Activated CD4-positive, alpha-beta T cell treated with anti-CD3 and anti-CD28 coated beads for 36 hours (primary cell): ENCODE measurements at regions not wholly inside any gene's neighbourhood (a gene's known extent, or its start where the extent isn't known, plus 50 kb on each side); places are given as distances from the start of the nearest gene placed in this dataset.

Experiments used
- ATAC-seq: fragments of 200-7000 bp; cut with Tn5 transposase; one replicate; pipeline ENCODE4 v1.10.0; 2021; ENCODE audit warnings: mild to moderate bottlenecking, moderate library complexity
- CTCF ChIA-PET: fragments of 350-600 bp; sonication (Branson Sonifier 250); formaldehyde crosslinking; loops from one replicate; lab custom pipeline; 2021; ENCODE audit warnings: antibody characterized with exemption; lab: Charles Lee
- POLR2A ChIA-PET: fragments of 350-600 bp; sonication (Branson Sonifier 250); formaldehyde crosslinking; loops from one replicate; lab custom pipeline; 2021; ENCODE audit warnings: antibody characterized with exemption, inconsistent platforms; lab: Charles Lee
- DNase-seq: peaks from one replicate; pipeline ENCODE4 v3.0.0-alpha.2; 2020
- H3K27ac Mint-ChIP-seq: one replicate; pipeline ENCODE4 v1.8.0; 2021; ENCODE audit warnings: mixed read lengths
- H3K27me3 Mint-ChIP-seq: one replicate; pipeline ENCODE4 v1.8.0; 2021; ENCODE audit warnings: mixed read lengths
- H3K36me3 Mint-ChIP-seq: one replicate; pipeline ENCODE4 v1.8.0; 2021; ENCODE audit warnings: low read depth, mixed read lengths
- H3K4me1 Mint-ChIP-seq: one replicate; pipeline ENCODE4 v1.8.0; 2021; ENCODE audit warnings: mixed read lengths
- H3K4me3 Mint-ChIP-seq: one replicate; pipeline ENCODE4 v1.8.0; 2021; ENCODE audit warnings: mild to moderate bottlenecking, moderate library complexity, mixed read lengths
- H3K9me3 Mint-ChIP-seq: one replicate; pipeline ENCODE4 v1.8.0; 2021; ENCODE audit warnings: low read depth, mixed read lengths
- intact Hi-C, 2 experiments: fragments of 100-400 bp; cut with DNase I in 1 of 2; cut with micrococcal nuclease in 1 of 2; formaldehyde crosslinking; loops; one replicate each; pipeline versions ENCODE4 v1.14.2 to v1.15.1; 2022 to 2024; cut with DNase I, micrococcal nuclease

DNA sequence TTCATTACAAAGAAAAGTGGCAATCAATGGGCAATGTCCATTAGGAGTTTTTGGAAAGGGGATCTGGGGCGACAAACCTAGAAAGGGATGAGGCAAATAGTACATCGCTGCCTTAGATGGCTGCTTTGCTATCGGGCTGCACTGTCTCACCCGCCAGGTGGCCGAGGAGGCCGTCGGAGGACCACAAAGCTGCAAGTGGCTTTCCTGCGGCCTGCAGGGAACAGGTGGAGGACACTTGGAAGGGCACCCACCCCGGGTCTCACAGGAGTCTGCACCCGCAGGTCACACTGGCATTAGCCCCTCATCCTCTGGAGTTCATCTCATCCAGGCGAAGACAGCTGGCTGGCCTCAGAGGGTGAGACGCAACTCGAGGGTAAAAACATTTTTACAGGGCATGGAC is 1392.5 kb downstream of the AACS start:
- DNase-seq (no peak), ATAC-seq (no peak)
- Mint-ChIP-seq H3K27ac (no peak overlapping the region), H3K27me3 (no peaks in the 10 kb centered on the region), H3K4me3 (no peak overlapping the region), H3K9me3 (no peaks in the 10 kb centered on the region), H3K4me1 (no peaks in the 10 kb centered on the region), H3K36me3 (no peaks in the 10 kb centered on the region)
- ChIA-PET POLR2A (no interaction called here), CTCF (no interaction called here)
- intact Hi-C loops = no loop called here

DNA sequence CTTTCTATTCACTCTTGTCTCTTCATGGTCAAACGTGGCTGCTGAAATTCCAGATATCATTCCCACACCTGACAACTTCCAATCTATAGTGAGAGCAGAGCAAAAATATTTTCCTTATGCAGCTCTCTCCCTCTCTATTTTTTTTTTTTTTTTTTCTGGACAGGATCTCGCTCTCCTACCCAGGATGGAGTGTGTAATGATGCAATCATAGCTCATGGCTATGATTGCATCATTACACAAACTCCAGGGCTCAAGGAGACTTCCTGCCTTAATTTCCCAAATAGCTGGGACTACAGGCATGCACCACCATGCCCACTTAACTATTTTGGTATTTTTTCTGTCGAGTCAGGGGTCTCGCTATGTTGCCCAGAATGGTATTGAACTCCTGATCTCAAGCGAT is 1398.9 kb downstream of the AACS start:
- no peak for ATAC-seq
- intact Hi-C loops = no loop called here
- H3K36me3 Mint-ChIP-seq = no peaks in the 10 kb centered on the region
- H3K27ac Mint-ChIP-seq = no peak overlapping the region
- ChIA-PET POLR2A (no interaction called here), CTCF (no interaction called here)
- no peaks in the 10 kb centered on the region for H3K27me3 Mint-ChIP-seq
- H3K9me3 Mint-ChIP-seq = no peaks in the 10 kb centered on the region
- no peak overlapping the region for H3K4me3 Mint-ChIP-seq
- DNase-seq = no peak
- H3K4me1 Mint-ChIP-seq = no peaks in the 10 kb centered on the region

DNA sequence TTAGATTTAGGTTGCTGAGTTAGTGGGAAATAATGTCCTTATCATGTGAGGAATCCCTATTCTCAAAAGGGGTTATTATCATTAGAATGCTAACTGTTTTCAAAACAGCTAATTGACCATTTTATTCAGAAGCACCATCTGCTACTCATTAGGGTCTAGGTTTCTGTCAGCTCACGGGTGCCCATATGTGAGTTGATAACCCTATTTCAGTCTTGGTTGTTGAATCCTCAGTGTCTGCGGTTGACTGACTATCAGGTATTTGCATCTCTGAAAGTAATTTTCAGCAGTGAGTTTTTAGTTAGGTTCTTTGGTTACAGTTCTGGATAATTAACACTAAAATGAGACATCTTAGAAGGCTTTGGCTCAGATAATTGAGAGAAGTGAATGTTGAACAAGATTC is 1404.0 kb downstream of the AACS start:
- no peaks in the 10 kb centered on the region for H3K27me3 Mint-ChIP-seq
- no peak overlapping the region for H3K27ac Mint-ChIP-seq
- no peak overlapping the region for H3K4me3 Mint-ChIP-seq
- no peaks in the 10 kb centered on the region for H3K36me3 Mint-ChIP-seq
- intact Hi-C loops = no loop called here
- DNase-seq (no peak), ATAC-seq (no peak)
- no peaks in the 10 kb centered on the region for H3K4me1 Mint-ChIP-seq
- CTCF ChIA-PET = no interaction called here
- POLR2A ChIA-PET = no interaction called here
- H3K9me3 Mint-ChIP-seq = peaks cover 8% of the 10 kb centered on the region

DNA sequence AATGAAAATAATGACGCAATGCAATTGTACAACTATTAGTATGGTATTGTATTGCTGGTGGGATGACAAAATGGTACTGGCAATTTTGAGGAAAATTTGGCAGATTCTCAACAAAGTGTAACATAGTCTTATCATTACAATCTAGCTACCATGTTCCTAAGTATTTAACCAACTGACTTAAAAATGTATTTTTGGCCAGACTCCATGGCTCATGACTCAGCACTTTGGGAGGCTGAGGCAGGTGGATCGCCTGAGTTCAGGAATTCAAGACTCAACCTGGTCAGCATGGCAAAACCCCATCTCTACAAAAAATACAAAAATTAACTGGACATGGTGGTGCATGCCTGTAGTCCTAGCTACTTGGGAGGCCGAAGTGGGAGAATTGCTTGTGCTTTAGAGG is 1409.5 kb downstream of the AACS start:
- Mint-ChIP-seq H3K9me3 (peaks cover 15% of the 10 kb centered on the region), H3K4me1 (no peaks in the 10 kb centered on the region), H3K4me3 (no peak overlapping the region), H3K36me3 (no peaks in the 10 kb centered on the region), H3K27ac (no peak overlapping the region), H3K27me3 (no peaks in the 10 kb centered on the region)
- POLR2A ChIA-PET = no interaction called here
- DNase-seq (no peak), ATAC-seq (no peak)
- intact Hi-C loops = no loop called here
- CTCF ChIA-PET = no interaction called here

DNA sequence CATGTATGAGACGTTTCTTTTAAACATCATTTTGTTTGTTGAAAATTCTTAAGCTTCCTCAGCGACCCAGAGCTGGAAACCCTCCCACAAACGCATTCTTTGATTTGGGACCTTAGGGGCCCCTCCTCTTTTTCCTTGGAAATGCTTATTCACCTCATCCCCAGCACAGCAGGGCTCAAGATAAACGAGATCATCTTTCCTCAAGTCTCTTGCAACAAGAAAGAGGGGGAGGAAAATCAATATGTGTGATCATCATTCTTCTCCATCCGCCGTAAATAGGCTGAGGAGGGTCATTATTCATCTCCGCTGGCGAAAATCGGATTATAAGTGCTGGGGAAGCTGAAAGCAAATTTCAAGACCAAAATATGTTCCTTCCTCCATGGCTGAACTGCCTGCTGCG is 1415.2 kb downstream of the AACS start:
- POLR2A ChIA-PET = no interaction called here
- peaks cover 9% of the 10 kb centered on the region for H3K4me1 Mint-ChIP-seq
- H3K4me3 Mint-ChIP-seq = no peak overlapping the region

DNA sequence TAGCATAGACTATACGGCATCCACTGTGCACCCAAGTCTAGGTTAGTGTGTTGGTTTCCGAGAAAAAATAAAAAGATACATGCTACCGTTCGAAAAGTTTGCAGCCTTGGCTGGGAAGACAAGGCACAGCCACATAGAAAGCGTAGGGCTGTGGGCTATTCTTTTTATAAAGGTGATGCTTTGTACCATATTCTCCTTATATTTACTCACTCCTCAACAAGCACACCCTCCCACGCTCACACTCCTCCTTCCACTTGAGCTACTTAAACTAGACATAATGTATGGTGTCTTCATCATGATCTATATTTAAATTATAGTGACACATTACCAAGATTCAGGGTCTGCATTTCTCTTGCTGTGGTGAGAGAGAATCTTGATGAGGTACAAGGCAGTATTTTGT is 1416.5 kb downstream of the AACS start:
- Mint-ChIP-seq H3K4me1 (peaks cover 9% of the 10 kb centered on the region), H3K9me3 (peaks cover 5% of the 10 kb centered on the region), H3K4me3 (no peak overlapping the region), H3K36me3 (no peaks in the 10 kb centered on the region), H3K27ac (no peak overlapping the region), H3K27me3 (no peaks in the 10 kb centered on the region)
- DNase-seq = no peak
- POLR2A ChIA-PET = no interaction called here
- intact Hi-C loops = loop anchor here (2.0 to 5.0 kb wide), 3 partner anchors 106 to 291 kb away; no protein-coding TSS in a partner anchor
- CTCF ChIA-PET = no interaction called here
- no peak for ATAC-seq

More for the DNA sequence above, 1415.2 kb downstream of the AACS start:
- CTCF ChIA-PET = no interaction called here
- ATAC-seq (no peak), DNase-seq (no peak)
- H3K27me3 Mint-ChIP-seq = no peaks in the 10 kb centered on the region
- H3K27ac Mint-ChIP-seq = no peak overlapping the region
- peaks cover 9% of the 10 kb centered on the region for H3K9me3 Mint-ChIP-seq
- H3K36me3 Mint-ChIP-seq = no peaks in the 10 kb centered on the region
- intact Hi-C loops = loop anchor here (5.0 kb wide), 2 partner anchors 107 to 292 kb away; no protein-coding TSS in a partner anchor

DNA sequence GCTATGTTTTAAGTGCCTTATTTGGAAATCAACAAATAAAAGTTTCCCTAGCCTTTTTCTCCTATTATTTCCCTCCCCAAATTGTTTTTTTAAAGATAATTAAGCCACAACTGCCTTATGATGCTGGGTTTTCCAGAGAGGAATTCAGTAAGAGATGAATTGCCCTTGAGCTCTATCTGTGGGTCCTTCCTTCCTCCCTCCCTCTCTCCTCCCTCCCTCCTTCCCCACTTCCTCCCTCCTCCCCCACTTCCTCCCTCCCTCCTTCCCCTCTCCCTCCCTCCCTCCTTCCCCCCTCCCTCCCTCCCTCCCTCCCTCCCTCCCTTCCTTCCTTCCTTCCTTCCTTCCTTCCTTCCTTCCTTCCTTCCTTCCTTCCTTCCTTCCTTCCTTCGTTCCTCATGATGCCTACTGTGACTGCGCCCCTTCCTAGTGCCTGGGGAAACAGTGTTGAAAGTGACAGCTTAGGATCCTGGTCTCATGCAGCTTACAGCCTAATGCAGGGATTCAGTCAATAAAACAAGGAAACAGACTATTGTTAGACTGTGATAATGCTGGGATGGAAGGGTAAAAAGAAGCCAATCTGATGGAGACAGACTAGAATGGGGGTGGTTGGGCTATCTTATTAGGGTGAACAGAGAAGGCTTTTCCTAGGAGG is 1417.1 kb downstream of the AACS start:
- ATAC-seq (no peak), DNase-seq (no peak)
- POLR2A ChIA-PET = no interaction called here
- CTCF ChIA-PET = no interaction called here
- intact Hi-C loops = loop anchor here (2.0 to 5.0 kb wide), 3 partner anchors 105 to 290 kb away; no protein-coding TSS in a partner anchor
- no peak overlapping the region for H3K27ac Mint-ChIP-seq
- H3K9me3 Mint-ChIP-seq = peaks cover 5% of the 10 kb centered on the region
- no peak overlapping the region for H3K4me3 Mint-ChIP-seq
- no peaks in the 10 kb centered on the region for H3K36me3 Mint-ChIP-seq
- peaks cover 9% of the 10 kb centered on the region for H3K4me1 Mint-ChIP-seq
- no peaks in the 10 kb centered on the region for H3K27me3 Mint-ChIP-seq

DNA sequence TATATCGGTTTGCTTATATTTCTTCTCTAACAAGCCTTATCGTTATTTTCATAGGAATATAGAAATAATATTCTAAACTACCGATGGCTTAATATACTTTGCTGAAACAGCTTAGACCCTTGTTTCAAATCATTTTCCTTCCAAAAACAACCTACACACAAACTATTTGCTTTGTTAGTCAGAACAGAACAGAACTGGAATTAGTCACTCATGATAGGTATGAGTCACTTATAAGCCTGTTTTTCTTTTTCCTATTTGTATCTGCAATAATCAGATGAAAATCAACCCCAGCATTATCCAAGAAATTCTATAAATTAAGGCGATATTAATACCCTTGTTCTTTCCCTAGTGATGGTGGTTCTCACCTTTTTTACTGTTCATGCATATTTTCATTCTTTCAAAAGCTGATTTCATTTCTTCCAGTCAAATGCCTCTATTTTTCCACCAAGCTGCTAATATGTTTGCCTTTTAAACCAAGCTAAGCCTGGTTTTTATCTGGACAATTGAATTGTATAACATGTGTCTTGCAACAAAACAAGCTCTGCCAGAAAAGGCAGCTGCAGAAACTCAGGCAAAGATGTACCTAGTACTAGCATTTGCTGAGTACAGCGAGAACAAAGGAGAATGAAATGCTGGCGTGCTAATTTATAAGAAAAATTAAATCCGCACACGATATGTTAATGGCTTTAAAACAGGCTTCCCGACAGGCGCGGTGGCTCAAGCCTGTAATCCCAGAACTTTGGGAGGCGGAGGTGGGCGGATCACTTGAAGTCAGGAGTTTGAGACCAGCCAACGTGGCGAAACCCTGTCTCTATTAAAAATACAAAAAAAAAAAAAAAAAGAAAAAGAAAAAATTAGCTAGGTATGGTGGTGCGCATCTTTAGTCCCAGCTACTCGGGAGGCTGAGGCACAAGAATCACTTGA is 1418.2 kb downstream of the AACS start:
- ATAC-seq (peak; percentile 42), DNase-seq (no peak)
- Mint-ChIP-seq H3K27ac (no peak overlapping the region), H3K4me1 (peaks cover 9% of the 10 kb centered on the region), H3K9me3 (peaks cover 5% of the 10 kb centered on the region), H3K4me3 (no peak overlapping the region), H3K36me3 (no peaks in the 10 kb centered on the region), H3K27me3 (no peaks in the 10 kb centered on the region)
- ChIA-PET POLR2A (no interaction called here), CTCF (interaction anchor here (0.6 kb wide), 2 partner anchors 74 to 244 kb away, joined by 3 read pairs; no protein-coding TSS in a partner anchor)
- intact Hi-C loops = loop anchor here (2.0 to 5.0 kb wide), 3 partner anchors 104 to 289 kb away; no protein-coding TSS in a partner anchor

DNA sequence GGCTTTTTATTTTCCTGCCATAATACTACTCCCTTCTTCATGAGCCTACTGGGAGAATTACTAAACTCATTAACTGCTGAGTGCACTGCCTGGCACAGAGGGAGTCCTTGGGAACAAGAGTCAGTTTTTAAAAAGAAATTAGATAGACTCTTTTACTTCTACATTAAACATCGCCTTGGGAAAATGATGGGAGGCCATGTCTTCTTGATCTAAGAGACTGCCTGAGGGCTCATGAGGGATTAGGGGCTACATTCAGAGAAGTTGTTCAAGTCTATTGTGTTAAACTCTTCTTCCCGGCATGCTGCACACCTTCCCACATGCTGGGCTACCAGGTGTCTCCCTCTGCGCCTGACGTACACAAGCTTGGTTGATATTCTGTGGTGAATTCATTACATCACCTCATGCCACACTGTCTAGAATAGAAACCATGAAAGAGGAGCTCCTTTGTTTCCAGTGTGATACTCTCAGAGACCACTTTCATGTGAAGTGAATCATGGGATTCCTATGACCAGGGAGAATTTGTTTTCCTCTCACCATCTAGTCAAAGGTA is 1422.3 kb downstream of the AACS start:
- intact Hi-C loops = no loop called here
- H3K36me3 Mint-ChIP-seq = no peaks in the 10 kb centered on the region
- no peaks in the 10 kb centered on the region for H3K27me3 Mint-ChIP-seq
- DNase-seq = no peak
- H3K9me3 Mint-ChIP-seq = peaks cover 13% of the 10 kb centered on the region
- H3K4me1 Mint-ChIP-seq = peaks cover 8% of the 10 kb centered on the region
- ATAC-seq = no peak
- no peak overlapping the region for H3K4me3 Mint-ChIP-seq
- CTCF ChIA-PET = no interaction called here
- H3K27ac Mint-ChIP-seq = no peak overlapping the region
- POLR2A ChIA-PET = no interaction called here

DNA sequence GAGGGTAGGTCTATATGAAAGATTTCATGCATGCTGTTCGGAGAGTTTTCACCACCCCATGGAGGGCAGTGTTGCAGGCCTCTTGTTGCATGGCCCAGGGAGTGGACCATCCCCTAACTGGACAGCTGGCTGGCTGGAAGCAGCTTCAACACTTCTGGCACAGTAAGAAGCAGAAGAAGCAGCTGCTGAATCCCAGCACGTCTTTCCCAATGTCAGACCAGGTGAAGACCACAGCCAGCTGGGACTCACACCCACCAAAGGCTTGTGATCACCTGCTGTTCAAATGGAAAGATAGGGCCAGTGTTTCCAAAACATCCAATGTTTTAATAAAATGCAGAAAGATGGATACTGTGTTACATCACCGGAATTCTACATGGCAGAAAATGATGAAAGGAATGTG is 1423.6 kb downstream of the AACS start:
- no peaks in the 10 kb centered on the region for H3K36me3 Mint-ChIP-seq
- CTCF ChIA-PET = no interaction called here
- no peak overlapping the region for H3K27ac Mint-ChIP-seq

DNA sequence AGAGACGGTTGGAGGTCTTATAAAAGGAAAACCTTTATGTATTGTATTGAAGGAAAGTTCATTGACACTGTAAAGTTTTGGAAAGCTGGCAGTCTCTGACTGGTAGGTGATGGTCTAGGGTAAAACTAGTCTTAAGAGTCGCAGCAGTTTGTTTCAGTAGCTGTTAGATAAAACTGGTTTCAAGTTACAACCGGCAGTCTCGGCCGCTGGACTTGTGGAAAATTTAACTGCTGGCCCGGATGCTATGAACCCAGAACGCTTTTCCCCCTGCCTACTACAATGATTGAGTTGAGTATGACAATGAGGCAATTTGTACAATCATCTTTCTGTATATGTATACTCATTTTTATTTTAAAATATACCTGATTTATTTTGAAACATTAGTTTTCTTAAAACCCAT is 1426.9 kb downstream of the AACS start:
- no peak for DNase-seq
- H3K27me3 Mint-ChIP-seq = no peaks in the 10 kb centered on the region
- ChIA-PET CTCF (no interaction called here), POLR2A (no interaction called here)
- peaks cover 4% of the 10 kb centered on the region for H3K4me1 Mint-ChIP-seq
- H3K27ac Mint-ChIP-seq = no peak overlapping the region
- no peaks in the 10 kb centered on the region for H3K36me3 Mint-ChIP-seq
- ATAC-seq = no peak
- intact Hi-C loops = no loop called here
- peaks cover 13% of the 10 kb centered on the region for H3K9me3 Mint-ChIP-seq
- no peak overlapping the region for H3K4me3 Mint-ChIP-seq

More for the DNA sequence above, 1423.6 kb downstream of the AACS start:
- intact Hi-C loops = no loop called here
- DNase-seq (no peak), ATAC-seq (no peak)
- Mint-ChIP-seq H3K27me3 (no peaks in the 10 kb centered on the region), H3K9me3 (peaks cover 13% of the 10 kb centered on the region), H3K4me3 (no peak overlapping the region), H3K4me1 (peaks cover 3% of the 10 kb centered on the region)
- POLR2A ChIA-PET = no interaction called here
